ENCODE measurements at regions not wholly inside any gene's neighbourhood (a gene's known extent, or its start where the extent isn't known, plus 50 kb on each side); places are given as distances from the start of the nearest gene placed in this dataset.
"Not testable (repeated sequence)": the region's sequence is repeated elsewhere in the genome, so short reads cannot be mapped to it uniquely, and the experiment has no call there.

DNA sequence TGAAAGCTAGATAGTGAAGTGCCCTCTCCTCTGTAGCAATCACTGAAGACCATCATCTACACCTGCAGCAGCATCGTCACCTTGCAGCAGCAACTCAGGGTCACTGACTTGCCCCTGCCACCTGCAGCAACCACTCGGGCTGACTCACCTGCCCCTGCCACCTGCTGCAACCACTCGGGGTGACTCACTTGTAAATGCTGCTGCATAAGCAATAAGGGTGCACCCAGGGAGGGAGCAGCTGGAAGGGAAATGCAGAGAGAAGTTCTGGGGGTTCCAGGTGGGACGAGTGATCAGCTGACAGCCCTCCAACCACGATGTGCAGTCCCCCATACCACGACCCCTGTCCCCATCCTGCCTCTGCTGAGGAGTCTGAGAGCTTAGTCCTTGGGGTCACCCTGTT is 357.1 kb upstream of the SFSWAP start:
- Mint-ChIP-seq H3K27ac (no peak overlapping the region), H3K36me3 (ENCODE audit: low read depth) (no peaks in the 10 kb centered on the region), H3K9me3 (peaks cover 4% of the 10 kb centered on the region), H3K4me1 (peaks cover 4% of the 10 kb centered on the region), H3K27me3 (peaks cover 9% of the 10 kb centered on the region), H3K4me3 (no peak overlapping the region)
- ATAC-seq (no peak), DNase-seq (no peak)

DNA sequence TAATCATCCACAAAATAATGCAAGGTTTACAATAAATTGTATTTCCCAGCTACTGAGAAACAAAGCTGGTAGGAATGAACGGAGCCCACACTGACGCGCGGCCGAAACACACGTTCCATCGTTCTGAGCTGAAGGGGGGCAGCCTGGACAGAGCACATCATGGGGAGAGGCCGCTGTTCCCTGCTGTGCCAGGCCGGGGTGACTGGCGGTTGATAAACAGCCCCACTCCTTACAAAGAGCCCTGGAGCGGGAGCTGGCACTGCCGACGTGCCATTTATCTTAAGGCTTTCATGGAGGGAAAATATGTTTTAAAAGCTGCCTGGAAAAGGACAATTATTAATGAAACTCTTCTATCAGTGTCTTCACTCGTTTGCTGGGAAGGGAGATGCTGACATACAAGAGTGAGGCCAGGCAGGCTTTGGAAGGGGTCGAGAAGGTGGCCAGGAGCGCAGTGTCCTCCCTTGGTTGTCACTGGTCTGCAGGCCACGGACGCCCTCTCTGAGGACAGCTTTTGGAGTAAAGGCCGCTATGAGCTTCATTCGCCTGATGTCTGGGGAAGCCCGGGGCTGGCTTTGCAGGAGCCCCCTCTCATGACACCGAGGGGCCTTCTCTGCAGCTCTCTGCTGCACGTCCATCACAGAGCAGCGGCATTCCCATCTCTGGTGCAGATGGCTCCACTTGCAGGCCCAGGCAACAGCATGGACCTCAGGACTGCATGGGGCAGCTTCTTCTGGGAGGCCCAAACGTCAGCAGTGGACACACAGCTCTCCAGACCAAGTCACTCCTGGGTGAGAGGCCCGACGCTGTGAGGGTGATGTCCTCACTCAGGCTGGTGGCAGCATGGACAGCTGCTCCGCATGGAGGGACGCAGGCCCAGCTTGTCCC is 355.3 kb upstream of the SFSWAP start:
- no peaks in the 10 kb centered on the region for H3K36me3 Mint-ChIP-seq (ENCODE audit: low read depth)
- ATAC-seq: no peak
- peaks cover 10% of the 10 kb centered on the region for H3K27me3 Mint-ChIP-seq
- peaks cover 4% of the 10 kb centered on the region for H3K9me3 Mint-ChIP-seq
- H3K27ac Mint-ChIP-seq: no peak overlapping the region
- no peak for DNase-seq
- peaks cover 4% of the 10 kb centered on the region for H3K4me1 Mint-ChIP-seq
- no peak overlapping the region for H3K4me3 Mint-ChIP-seq

DNA sequence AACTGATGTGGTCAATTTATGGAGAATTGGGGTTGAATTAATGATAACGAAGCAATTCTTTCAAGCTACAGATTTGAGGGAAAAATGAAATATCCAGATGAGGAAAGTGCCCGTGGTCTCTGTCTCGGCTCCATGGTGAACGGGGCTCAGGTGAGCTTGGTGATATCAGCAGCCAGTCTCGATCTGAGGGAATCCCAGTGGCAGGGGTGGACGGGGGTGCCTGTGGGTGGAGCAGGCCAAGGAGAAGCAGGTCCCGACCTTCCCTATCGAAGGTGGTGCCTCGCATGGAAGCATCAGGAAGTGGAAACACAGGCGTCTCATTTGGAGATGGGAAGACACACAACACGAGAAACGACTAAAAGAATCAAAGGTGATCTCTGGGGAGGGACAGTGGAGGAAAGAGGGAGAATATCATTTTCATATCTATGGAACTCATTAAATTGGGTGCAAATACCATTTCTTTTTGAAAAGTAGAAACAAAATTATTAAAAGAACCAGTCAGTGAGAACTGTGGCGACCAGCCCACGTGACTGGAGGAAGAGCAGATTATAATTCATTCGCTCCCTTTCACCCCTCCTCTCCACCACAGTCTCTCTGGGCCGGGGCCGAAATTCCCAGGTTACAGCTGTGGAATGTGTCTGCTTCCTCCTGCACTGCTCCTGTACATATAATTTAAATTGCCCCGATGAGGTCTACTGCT is 354.3 kb upstream of the SFSWAP start:
- ATAC-seq (no peak), DNase-seq (no peak)
- Mint-ChIP-seq H3K4me1 (peaks cover 2% of the 10 kb centered on the region), H3K27me3 (peaks cover 10% of the 10 kb centered on the region), H3K36me3 (ENCODE audit: low read depth) (no peaks in the 10 kb centered on the region), H3K27ac (no peak overlapping the region), H3K4me3 (no peak overlapping the region), H3K9me3 (peaks cover 2% of the 10 kb centered on the region)

DNA sequence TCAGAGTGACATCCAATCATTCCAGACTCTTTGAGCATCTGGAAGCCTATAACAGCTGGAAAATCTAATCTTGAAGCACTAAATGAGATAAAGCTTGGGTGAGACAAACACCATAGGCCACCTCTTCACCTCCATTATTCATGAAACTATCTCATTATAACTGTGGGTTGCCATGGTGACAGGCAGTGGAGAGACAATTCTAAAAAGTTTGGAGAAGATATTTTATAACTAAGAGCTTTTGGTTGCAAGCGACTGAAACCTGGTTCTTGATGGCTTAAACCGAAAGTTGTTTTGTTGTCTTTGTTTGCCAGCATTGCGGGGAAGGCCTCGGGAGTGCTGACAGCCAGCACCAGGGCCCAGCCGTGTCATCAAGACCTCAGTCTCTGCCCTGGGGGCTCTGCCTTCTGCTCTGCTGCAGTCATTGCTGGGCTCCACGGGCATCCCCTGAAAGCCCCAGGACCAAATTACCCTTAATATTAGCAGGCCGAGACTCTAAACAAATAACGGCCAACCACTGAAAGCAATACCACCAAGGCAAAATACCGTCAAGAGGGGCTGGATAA is 353.6 kb upstream of the SFSWAP start:
- Mint-ChIP-seq H3K36me3 (ENCODE audit: low read depth) (no peaks in the 10 kb centered on the region), H3K27me3 (peaks cover 9% of the 10 kb centered on the region), H3K9me3 (no peaks in the 10 kb centered on the region), H3K4me3 (no peak overlapping the region), H3K27ac (no peak overlapping the region), H3K4me1 (no peaks in the 10 kb centered on the region)
- no peak for DNase-seq
- no peak for ATAC-seq

DNA sequence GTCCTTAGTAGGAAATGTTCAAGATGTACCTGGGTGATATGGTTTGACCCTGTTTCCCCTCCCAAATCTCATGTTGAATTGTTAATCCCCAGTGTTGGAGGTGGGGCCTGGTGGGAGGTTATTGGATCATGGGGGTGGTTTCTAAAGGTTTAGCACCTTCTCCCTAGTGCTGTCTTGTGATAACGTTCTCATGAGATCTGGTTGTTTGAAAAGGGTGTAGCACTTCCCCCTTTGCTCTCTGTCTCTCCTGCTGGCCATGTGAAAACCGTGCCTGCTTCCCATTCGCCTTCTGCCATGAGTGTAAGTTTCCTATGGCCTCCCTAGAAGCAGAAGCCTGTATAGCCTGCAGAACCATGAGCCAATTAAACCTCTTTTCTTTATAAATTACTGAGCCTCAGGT is 353.0 kb upstream of the SFSWAP start:
- Mint-ChIP-seq H3K4me3 (no peak overlapping the region), H3K36me3 (ENCODE audit: low read depth) (no peaks in the 10 kb centered on the region), H3K9me3 (no peaks in the 10 kb centered on the region), H3K27me3 (peaks cover 9% of the 10 kb centered on the region), H3K4me1 (no peaks in the 10 kb centered on the region), H3K27ac (no peak overlapping the region)
- ATAC-seq: no peak
- DNase-seq: no peak

DNA sequence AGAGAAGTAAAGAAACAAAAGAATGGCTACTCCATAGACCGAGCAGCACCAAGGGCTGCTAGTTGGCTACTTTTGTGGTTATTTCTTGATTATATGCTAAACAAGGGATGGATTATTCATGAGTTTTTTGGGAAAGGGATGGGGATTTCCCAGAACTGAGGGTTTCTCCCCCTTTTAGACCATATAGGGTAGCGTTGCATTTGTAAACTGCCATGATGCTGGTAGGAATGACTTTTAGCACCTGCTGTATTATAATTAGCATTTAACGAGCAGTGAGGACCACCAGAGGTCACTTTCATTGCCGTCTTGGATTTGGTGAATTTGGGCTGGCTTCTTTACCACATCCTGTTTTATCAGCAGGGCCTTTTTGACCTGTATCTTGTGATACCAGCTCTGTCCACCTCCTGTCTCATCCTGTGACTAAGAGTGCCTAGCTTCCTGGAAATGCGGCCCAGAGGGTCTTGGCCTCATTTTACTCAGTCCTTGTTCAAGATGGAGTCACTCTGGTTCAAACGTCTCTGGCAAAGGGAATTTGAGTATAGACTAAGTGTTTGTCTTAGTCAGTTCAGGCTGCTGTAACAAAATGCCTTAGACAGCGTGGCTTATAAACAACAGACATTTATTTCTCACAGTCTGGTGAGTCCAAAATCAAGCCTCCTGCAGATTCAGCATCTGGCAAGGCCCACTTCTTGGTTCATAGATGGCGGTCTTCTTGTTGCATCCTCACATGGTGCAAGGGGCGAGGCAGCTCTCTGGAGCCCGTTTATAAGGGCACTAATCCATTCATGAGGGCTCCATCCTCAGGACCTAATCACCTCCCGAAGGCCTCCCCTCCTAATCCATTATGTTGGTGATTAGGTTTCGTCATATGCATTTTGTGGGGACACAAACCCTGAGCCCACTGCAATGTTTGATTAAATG is 348.3 kb upstream of the SFSWAP start:
- Mint-ChIP-seq H3K27me3 (peaks cover 11% of the 10 kb centered on the region), H3K27ac (no peak overlapping the region), H3K9me3 (no peaks in the 10 kb centered on the region), H3K4me3 (no peak overlapping the region), H3K36me3 (ENCODE audit: low read depth) (no peaks in the 10 kb centered on the region), H3K4me1 (no peaks in the 10 kb centered on the region)
- DNase-seq: no peak
- no peak for ATAC-seq

DNA sequence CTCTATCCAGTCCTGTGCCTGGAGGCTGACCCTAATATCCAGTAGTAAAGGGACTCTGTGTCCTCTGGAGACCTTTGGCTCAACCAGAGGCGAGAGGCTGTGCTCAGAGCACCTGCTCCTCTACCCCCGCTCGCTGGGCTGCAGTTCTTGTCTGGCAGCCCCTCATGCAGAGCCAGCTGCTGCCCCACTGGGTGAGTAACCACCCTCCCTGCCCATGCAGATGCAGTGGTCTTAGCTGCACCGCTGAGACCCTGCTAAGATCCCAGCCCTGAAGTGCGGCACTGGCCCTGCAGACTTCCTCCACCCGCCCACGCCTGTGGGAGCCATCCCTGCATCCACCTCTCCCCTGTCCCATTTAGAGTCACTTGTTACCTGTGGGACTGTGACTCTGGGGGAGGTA is 347.5 kb upstream of the SFSWAP start:
- DNase-seq (no peak), ATAC-seq (no peak)
- H3K27me3 Mint-ChIP-seq: peaks cover 11% of the 10 kb centered on the region
- no peak overlapping the region for H3K27ac Mint-ChIP-seq
- H3K9me3 Mint-ChIP-seq: no peaks in the 10 kb centered on the region
- H3K36me3 Mint-ChIP-seq (ENCODE audit: low read depth): no peaks in the 10 kb centered on the region
- no peaks in the 10 kb centered on the region for H3K4me1 Mint-ChIP-seq
- H3K4me3 Mint-ChIP-seq: no peak overlapping the region

DNA sequence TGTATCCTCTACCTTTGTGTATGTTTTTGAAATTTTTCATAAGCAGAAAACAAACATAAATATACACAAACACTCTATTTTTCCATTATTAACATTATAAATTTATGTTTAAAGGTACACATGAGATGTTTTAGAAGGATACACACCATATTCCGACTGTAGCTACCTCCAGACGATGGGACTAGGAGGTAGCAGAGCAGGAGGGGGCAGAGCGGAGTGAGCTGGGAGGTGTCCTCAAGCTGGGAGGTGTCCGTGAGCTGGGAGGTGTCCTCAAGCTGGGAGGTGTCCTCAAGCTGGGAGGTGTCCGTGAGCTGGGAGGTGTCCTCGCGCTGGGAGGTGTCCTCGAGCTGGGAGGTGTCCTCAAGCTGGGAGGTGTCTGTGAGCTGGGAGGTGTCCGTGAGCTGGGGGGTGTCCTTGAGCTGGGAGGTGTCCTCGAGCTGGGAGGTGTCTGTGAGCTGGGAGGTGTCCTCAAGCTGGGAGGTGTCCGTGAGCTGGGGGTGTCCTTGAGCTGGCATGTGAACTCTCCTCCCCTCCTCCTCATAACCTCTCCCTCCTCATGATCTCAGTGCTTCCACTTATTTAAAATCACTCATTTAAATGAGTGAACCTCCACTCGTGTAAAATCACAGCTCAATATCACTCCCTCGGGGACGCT is 346.9 kb upstream of the SFSWAP start:
- ATAC-seq: no peak
- Mint-ChIP-seq H3K36me3 (ENCODE audit: low read depth) (no peaks in the 10 kb centered on the region), H3K27me3 (peaks cover 7% of the 10 kb centered on the region)

DNA sequence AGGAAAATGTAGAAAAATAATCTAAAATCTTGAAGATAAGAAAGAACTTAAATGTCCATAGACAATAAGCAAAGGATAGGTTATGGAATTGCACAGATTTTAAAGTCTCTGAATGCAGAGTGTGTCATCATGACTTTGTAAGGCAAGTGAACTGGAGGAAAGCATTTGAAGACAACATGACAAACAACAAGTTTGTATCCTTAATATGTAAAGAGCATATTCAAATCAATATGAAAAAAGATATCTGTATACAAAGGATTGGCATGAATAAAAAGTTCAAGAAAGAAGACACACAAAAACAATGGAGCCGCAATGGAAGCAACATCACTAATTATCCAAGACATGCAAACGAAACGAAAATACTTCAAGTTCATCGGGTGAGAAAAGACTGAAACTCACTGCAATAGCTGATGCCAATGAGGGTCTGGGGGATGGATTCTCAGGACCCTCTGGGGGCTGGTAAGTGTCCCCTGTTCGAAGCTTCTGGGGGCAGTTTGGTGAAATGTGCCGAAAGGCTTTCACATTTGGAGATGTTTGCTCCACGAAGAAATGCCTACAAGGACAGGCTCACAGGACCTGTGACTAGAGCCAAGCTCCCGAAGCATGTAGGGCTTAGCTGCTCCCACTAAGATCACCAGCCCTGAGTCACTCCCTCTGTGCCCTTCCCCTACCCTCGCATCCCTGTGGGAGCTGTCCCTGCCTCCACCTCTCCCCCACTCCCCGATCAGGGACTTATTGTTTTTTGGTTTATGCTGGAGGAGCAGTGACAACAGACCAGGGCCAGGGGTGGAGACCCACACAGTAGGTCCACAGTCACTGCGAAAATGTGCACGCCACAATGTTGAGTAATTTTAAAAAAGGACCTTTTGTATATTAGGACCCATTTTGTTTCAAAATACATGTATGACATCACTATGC is 345.7 kb upstream of the SFSWAP start:
- H3K4me3 Mint-ChIP-seq: no peak overlapping the region
- peaks cover 3% of the 10 kb centered on the region for H3K27me3 Mint-ChIP-seq
- H3K36me3 Mint-ChIP-seq (ENCODE audit: low read depth): no peaks in the 10 kb centered on the region
- H3K4me1 Mint-ChIP-seq: no peaks in the 10 kb centered on the region
- DNase-seq: no peak
- H3K27ac Mint-ChIP-seq: no peak overlapping the region
- ATAC-seq: no peak
- H3K9me3 Mint-ChIP-seq: no peaks in the 10 kb centered on the region

More for the DNA sequence above, 346.9 kb upstream of the SFSWAP start:
- no peak overlapping the region for H3K4me3 Mint-ChIP-seq
- DNase-seq: no peak
- H3K27ac Mint-ChIP-seq: no peak overlapping the region
- no peaks in the 10 kb centered on the region for H3K9me3 Mint-ChIP-seq
- H3K4me1 Mint-ChIP-seq: no peaks in the 10 kb centered on the region

DNA sequence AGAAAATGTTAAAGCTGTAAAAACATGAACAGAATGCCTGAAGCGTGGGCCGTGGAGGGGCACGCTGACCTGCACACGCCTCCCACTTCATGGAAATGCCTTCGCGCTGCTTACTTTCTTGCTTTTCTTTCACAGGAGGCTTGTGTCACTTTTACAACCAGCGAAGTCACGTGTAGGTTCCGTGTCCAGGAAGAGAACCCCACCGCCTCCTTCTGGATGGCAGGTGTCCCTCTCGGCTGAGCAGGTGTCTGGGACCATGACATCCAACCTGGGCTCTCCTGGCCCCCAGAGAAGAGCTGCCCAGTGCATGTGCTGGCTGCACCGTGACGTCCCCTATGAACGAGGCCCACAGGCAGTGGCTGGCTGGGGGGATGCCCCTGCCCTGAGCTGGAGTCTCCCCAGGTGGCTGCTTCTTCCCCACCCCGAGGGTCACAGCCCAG is 345.0 kb upstream of the SFSWAP start:
- H3K9me3 Mint-ChIP-seq: no peaks in the 10 kb centered on the region
- H3K27ac Mint-ChIP-seq: no peak overlapping the region
- H3K4me1 Mint-ChIP-seq: no peaks in the 10 kb centered on the region
- H3K27me3 Mint-ChIP-seq: peaks cover 3% of the 10 kb centered on the region
- H3K36me3 Mint-ChIP-seq (ENCODE audit: low read depth): no peaks in the 10 kb centered on the region
- no peak for ATAC-seq
- DNase-seq: no peak
- H3K4me3 Mint-ChIP-seq: no peak overlapping the region

DNA sequence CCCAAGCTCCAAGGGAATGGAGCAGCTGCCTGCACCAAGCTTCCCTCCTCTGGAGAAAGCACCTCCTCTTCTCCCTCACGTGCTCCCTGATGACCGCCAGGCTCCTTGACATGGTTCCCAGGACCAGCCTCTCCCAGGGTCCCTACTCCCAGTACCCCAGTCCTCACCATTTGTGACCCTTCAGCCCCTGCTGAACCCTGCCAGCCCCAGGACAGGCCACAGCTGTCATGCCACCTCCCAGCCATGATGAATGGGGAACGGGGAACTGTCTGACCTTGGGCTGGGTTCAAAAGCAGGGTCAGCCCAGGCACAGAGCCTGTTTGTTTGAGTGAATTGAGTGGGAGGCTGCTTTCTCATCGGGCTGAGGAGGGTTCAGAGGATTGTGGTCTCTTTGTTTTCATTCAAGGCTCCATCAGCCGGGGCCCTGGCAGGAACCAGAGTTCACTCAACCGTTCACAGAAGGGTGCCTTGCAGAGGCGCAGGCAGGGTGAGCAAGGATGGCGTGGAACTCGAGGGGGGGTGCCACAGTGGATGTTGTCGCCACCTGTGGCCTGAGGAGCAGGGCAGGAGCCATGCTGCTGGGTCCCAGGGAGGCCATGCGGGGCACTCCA is 344.5 kb upstream of the SFSWAP start:
- Mint-ChIP-seq H3K9me3 (no peaks in the 10 kb centered on the region), H3K4me3 (no peak overlapping the region), H3K36me3 (ENCODE audit: low read depth) (no peaks in the 10 kb centered on the region), H3K27me3 (peaks cover 3% of the 10 kb centered on the region), H3K27ac (no peak overlapping the region), H3K4me1 (no peaks in the 10 kb centered on the region)
- ATAC-seq: no peak
- DNase-seq: no peak

DNA sequence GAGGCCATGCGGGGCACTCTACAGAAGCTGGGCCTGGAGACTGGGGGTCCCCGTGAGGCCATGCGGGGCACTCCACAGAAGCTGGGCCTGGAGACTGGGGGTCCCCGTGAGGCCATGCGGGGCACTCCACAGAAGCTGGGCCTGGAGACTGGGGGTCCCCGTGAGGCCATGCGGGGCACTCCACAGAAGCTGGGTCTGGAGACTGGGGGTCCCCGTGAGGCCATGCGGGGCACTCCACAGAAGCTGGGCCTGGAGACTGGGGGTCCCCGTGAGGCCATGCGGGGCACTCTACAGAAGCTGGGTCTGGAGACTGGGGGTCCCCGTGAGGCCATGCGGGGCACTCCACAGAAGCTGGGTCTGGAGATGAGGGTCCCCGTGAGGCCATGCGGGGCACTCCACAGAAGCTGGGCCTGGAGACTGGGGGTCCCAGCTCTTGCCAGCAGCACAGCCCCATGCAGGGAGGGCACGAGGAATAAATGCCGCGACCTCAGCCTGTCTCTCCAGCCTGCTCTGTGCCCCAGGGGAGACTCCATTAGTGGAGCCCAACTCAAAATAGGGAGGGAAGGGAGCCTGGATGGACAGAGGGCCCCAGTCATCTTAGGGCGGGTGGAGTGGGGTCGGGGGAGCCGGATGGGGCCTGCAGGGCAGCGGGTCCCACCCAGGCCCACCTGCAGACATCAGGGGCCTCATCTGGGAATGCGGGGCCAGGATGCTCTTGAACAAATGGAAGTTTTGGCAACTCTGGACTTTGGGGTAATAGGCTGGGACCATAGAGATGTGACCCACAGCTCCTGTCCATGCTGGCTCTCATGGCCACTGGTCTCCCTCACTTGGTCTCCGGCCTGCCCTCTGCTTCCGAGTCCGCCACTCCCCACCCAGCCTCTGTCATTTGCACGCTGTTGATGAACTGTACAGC is 343.6 kb upstream of the SFSWAP start:
- ATAC-seq: not testable (repeated sequence)

More for the DNA sequence above, 343.6 kb upstream of the SFSWAP start:
- DNase-seq; H3K36me3 Mint-ChIP-seq (ENCODE audit: low read depth); H3K27ac Mint-ChIP-seq; H3K27me3 Mint-ChIP-seq; H3K4me3 Mint-ChIP-seq; H3K9me3 Mint-ChIP-seq; H3K4me1 Mint-ChIP-seq: not testable (repeated sequence)

All from activated naive CD8-positive, alpha-beta T cell treated with anti-CD3 and anti-CD28 coated beads, Interleukin-2, amount 50 U/mL, for 24 hours (primary cell).